GM13976 (cell line): ENCODE measurements at regions not wholly inside any gene's neighbourhood (a gene's known extent, or its start where the extent isn't known, plus 50 kb on each side); places are given as distances from the start of the nearest gene placed in this dataset.
"Not testable (repeated sequence)": the region's sequence is repeated elsewhere in the genome, so short reads cannot be mapped to it uniquely, and the experiment has no call there.

ENCODE experiments used
- DNase-seq: peaks from one replicate; pipeline ENCODE4 v3.0.0; 2012; ENCODE audit warnings: low spot score
- CTCF ChIP-seq: IDR thresholded peaks from 2 replicates; pipeline ENCODE4 v1.5.1; 2012; ENCODE audit warnings: borderline replicate concordance, mild to moderate bottlenecking; ENCODE audit not compliant: insufficient read depth; ENCODE audit errors: extremely low read depth, missing control alignments, control extremely low read depth
- in situ Hi-C: fragments of 300-500 bp; cut with MboI; formaldehyde crosslinking; loops from one replicate; pipeline ENCODE4 v1.12.0; 2022; ENCODE audit warnings: low sequenced_read_pairs, mixed read lengths, inconsistent platforms; ENCODE audit not compliant: unreplicated experiment

- in situ Hi-C loops, result no loop called here
- no peak for TF ChIP-seq CTCF
- no peak for DNase-seq
Observed at GRCh38 chr3:17823816-17824215, 81.4 kb upstream of the TBC1D5 start.

GRCh38 chr3:17823036-17823435 is 80.6 kb upstream of the TBC1D5 start:
- in situ Hi-C loops, result no loop called here
- TF ChIP-seq CTCF, result no peak
- DNase-seq, result no peak

- no peak for DNase-seq
- no peak for TF ChIP-seq CTCF
- in situ Hi-C loops, result no loop called here
Observed at GRCh38 chr3:17820704-17821103, 78.3 kb upstream of the TBC1D5 start.

- no peak for DNase-seq
- no peak for TF ChIP-seq CTCF
- in situ Hi-C loops, result no loop called here
Observed at GRCh38 chr3:17820275-17820674, 77.8 kb upstream of the TBC1D5 start.

- DNase-seq, in situ Hi-C loops: not testable (repeated sequence)
Observed at GRCh38 chr3:17817973-17818372, 75.5 kb upstream of the TBC1D5 start.

GRCh38 chr3:17817545-17817944 is 75.1 kb upstream of the TBC1D5 start:
- no peak for TF ChIP-seq CTCF
- no peak for DNase-seq
- in situ Hi-C loops, result no loop called here

- DNase-seq, in situ Hi-C loops: not testable (repeated sequence)
Observed at GRCh38 chr3:17816839-17817238, 74.4 kb upstream of the TBC1D5 start.

- in situ Hi-C loops, DNase-seq: not testable (repeated sequence)
Observed at GRCh38 chr3:17812328-17812727, 69.9 kb upstream of the TBC1D5 start.

- in situ Hi-C loops, result no loop called here
- DNase-seq, result no peak
- TF ChIP-seq CTCF, result no peak
Observed at GRCh38 chr3:17811646-17812045, 69.2 kb upstream of the TBC1D5 start.
